SU-DHL-6 (cell line): ENCODE measurements at regions not wholly inside any gene's neighbourhood (a gene's known extent, or its start where the extent isn't known, plus 50 kb on each side); places are given as distances from the start of the nearest gene placed in this dataset.

Experiments used
- H2AFZ ChIP-seq: fragments of 200-600 bp; sonication (generic); 2 replicates; pipeline ENCODE4 v1.6.1; 2014; ENCODE audit warnings: low read depth, mild to moderate bottlenecking, moderate library complexity, mixed read lengths, antibody characterized with exemption, low read length; ENCODE audit not compliant: severe bottlenecking
- H3F3A ChIP-seq: fragments of 200-600 bp; shearing (Covaris generic); 2 replicates; pipeline ENCODE4 v1.6.0; 2016; ENCODE audit warnings: antibody characterized with exemption, mild to moderate bottlenecking; ENCODE audit not compliant: insufficient read depth
- H3K27ac ChIP-seq: fragments of 200-600 bp; sonication (generic); 2 replicates; pipeline ENCODE4 v1.5.1; 2016; ENCODE audit warnings: low read depth, mild to moderate bottlenecking, low read length, moderate library complexity, mixed read lengths
- H3K27me3 ChIP-seq: fragments of 200-600 bp; sonication (generic), shearing (Covaris generic); 2 replicates; pipeline ENCODE4 v1.6.0; 2014; ENCODE audit warnings: mild to moderate bottlenecking, low read length
- H3K36me3 ChIP-seq: fragments of 200-600 bp; sonication (generic); 2 replicates; pipeline ENCODE4 v1.6.1; 2014; ENCODE audit warnings: mild to moderate bottlenecking, low read length, mixed read lengths
- H3K4me2 ChIP-seq: fragments of 300-600, 200-600 bp; shearing (Covaris generic), sonication (generic); 2 replicates; pipeline ENCODE4 v1.6.0; 2014; ENCODE audit warnings: low read length, low read depth, mild to moderate bottlenecking; ENCODE audit not compliant: poor library complexity, severe bottlenecking
- H3K4me3 ChIP-seq: fragments of 200-600 bp; sonication (generic); 2 replicates; pipeline ENCODE4 v1.5.1; 2014; ENCODE audit warnings: antibody characterized with exemption, low read length, mild to moderate bottlenecking, mixed read lengths; ENCODE audit not compliant: insufficient read depth, poor library complexity, severe bottlenecking
- H3K79me2 ChIP-seq: fragments of 200-600 bp; sonication (generic); 2 replicates; pipeline ENCODE4 v1.6.1; 2014; ENCODE audit warnings: mild to moderate bottlenecking, low read length, moderate library complexity; ENCODE audit not compliant: insufficient read depth
- H3K9ac ChIP-seq: fragments of 200-600 bp; sonication (generic); 2 replicates; pipeline ENCODE4 v1.7.0; 2014; ENCODE audit warnings: mild to moderate bottlenecking, low read length
- H3K9me2 ChIP-seq: fragments of 200-600 bp; sonication (generic); replicated peaks from 2 replicates; pipeline ENCODE4 v1.6.1; 2014; ENCODE audit warnings: low read length; ENCODE audit not compliant: insufficient read depth
- H3K9me3 ChIP-seq: fragments of 200-600 bp; sonication (generic); 2 replicates; pipeline ENCODE4 v1.6.1; 2014; ENCODE audit warnings: low read length, mixed read lengths; ENCODE audit not compliant: insufficient read depth
- H4K20me1 ChIP-seq: fragments of 200-600 bp; sonication (generic); 2 replicates; pipeline ENCODE4 v1.6.1; 2014; ENCODE audit warnings: low read depth, mild to moderate bottlenecking, antibody characterized with exemption, low read length, moderate library complexity, mixed read lengths
- CTCF ChIP-seq: fragments of 200-600 bp; sonication (generic); IDR thresholded peaks from one replicate; pipeline ENCODE4 v1.5.1; 2017; ENCODE audit warnings: antibody characterized with exemption, mild to moderate bottlenecking, low read length, moderate library complexity; ENCODE audit not compliant: insufficient read depth, poor library complexity, severe bottlenecking
- EZH2phosphoT487 ChIP-seq: fragments of 200-600 bp; sonication (generic), shearing (Covaris generic); conservative IDR thresholded peaks from 2 replicates; pipeline ENCODE4 v1.6.1; 2018; ENCODE audit warnings: mild to moderate bottlenecking, antibody characterized with exemption, low read length, moderate library complexity, mixed read lengths

GRCh38 chr21:39007532-39007931, 175.7 kb downstream of the PSMG1 start:
- Histone ChIP-seq H3K36me3 (no peaks in the 10 kb centered on the region), H3K27ac (no peak overlapping the region), H4K20me1 (no peaks in the 10 kb centered on the region)

DNA sequence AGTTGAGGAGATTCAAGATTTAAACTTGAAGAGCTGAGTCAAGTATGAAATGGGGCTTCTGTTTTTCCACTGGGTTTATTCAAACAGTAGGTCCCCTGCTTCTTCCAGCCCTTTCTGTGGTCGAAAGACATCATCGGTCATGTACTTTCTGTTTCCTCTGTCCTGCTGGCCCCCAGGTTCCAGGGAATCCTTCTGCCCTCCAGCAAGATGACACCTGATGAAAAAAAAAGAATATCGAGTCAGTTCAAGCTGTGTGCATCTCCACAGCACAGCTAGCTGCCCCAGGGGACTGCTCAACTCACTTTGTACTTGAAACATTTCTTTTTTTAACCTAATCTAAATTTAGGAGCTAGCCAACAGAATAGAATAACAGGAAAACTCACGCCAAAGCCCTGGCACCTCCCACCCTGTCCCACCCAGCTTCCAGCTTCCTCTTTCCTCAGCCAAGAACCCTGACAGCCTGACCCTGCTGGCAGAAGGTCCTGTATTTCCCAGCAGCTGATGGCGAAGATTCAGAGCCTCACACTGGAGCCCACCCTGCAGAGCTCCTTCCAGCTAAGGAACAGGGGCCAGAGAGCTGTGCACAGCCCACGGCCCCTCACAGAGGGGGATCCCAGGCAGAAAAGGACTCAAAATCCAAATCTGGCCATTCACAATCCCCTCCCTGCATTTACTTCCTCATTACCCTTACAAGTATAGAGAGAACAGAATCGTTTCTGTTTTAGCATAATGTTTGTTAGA, 176.5 kb downstream of the PSMG1 start:
- Histone ChIP-seq H3K9me3 (no peaks in the 10 kb centered on the region), H2AFZ (no peak overlapping the region), H3K36me3 (no peaks in the 10 kb centered on the region), H3K9me2 (no peaks in the 10 kb centered on the region), H3K9ac (no peak overlapping the region), H3K4me3 (no peak overlapping the region), H3F3A (no peaks in the 10 kb centered on the region), H3K79me2 (no peaks in the 10 kb centered on the region), H3K4me2 (no peak overlapping the region), H4K20me1 (no peaks in the 10 kb centered on the region), H3K27me3 (no peaks in the 10 kb centered on the region), H3K27ac (no peak overlapping the region)
- no peak for TF ChIP-seq EZH2phosphoT487
- TF ChIP-seq CTCF = no peak

More at GRCh38 chr21:39007532-39007931, 175.7 kb downstream of the PSMG1 start:
- no peak overlapping the region for H3K4me3 ChIP-seq
- no peaks in the 10 kb centered on the region for H3K27me3 ChIP-seq
- H3K9ac ChIP-seq = no peak overlapping the region
- H3K4me2 ChIP-seq = no peak overlapping the region
- TF ChIP-seq CTCF (no peak), EZH2phosphoT487 (no peak)
- H3K9me2 ChIP-seq = no peaks in the 10 kb centered on the region
- no peaks in the 10 kb centered on the region for H3K9me3 ChIP-seq
- no peaks in the 10 kb centered on the region for H3F3A ChIP-seq
- no peak overlapping the region for H2AFZ ChIP-seq
- no peaks in the 10 kb centered on the region for H3K79me2 ChIP-seq

DNA sequence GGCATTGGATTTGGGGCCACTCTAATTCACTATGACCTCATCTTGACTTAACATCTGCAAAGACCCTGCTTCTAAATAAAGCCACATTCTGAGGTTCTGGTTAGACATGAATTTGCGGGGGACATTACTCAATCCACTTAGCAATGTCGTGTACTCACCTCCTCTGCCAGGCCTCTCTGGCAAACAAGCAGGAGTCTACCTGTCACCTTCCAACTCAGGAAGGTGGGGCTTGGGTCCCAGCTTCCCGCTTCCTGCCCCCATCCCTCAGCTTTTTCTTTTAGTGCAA, 177.8 kb downstream of the PSMG1 start:
- Histone ChIP-seq H3K36me3 (no peaks in the 10 kb centered on the region), H3K9ac (no peak overlapping the region), H3K79me2 (no peaks in the 10 kb centered on the region), H3K4me3 (no peak overlapping the region), H3K9me3 (no peaks in the 10 kb centered on the region), H4K20me1 (no peaks in the 10 kb centered on the region), H3K27me3 (no peaks in the 10 kb centered on the region), H2AFZ (no peak overlapping the region), H3K4me2 (no peak overlapping the region), H3K27ac (no peak overlapping the region), H3K9me2 (no peaks in the 10 kb centered on the region), H3F3A (no peaks in the 10 kb centered on the region)
- TF ChIP-seq EZH2phosphoT487 (no peak), CTCF (no peak)
